NAMALWA (cell line): ENCODE measurements at regions not wholly inside any gene's neighbourhood (a gene's known extent, or its start where the extent isn't known, plus 50 kb on each side); places are given as distances from the start of the nearest gene placed in this dataset.
A peak's percentile ranks its signal among the peaks of the same experiment; 100 is the strongest.

Experiments used
- DNase-seq: peaks from one replicate; pipeline ENCODE4 v3.0.0-alpha.2; 2015; ENCODE audit warnings: low spot score

DNA sequence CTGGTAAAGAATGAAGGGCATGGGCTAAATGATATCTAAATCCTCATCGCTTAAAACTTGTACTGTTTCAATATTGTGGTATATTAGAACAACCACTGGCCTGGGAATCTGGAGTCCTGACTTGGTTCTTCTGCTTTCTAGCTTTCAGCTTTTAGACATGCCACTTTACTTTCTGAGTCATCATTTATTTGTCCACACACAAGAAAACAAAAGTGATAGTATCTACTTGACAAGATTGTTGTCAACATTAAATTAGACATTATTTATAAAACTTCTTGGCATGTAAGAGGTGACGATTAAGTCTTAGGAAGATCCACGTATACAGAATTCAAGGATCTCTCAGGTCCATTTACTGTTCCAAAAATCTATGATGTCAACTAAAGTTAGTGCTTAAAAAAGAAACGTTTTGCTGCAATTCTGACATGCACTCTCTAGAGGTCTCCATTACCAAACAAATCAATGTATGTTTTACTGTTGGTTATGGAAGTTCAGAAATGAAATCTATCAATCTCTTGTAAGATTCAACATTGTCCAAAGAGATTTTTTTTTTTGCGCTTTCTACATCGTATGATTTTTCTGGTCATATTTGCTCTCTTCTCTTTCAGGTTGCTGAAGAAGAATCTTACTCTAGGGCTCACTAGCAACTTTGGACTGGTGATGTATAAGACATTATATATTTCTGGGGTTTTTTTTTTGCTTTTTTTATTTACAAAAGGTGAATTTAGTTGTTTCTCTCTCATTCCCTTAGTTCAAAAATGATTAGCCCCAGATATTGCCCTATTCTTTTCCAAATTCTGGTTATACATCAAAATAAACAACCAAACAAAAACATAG, 53.6 kb upstream of the DYNC1I1 start:
- DNase-seq, result peak; percentile 42

DNA sequence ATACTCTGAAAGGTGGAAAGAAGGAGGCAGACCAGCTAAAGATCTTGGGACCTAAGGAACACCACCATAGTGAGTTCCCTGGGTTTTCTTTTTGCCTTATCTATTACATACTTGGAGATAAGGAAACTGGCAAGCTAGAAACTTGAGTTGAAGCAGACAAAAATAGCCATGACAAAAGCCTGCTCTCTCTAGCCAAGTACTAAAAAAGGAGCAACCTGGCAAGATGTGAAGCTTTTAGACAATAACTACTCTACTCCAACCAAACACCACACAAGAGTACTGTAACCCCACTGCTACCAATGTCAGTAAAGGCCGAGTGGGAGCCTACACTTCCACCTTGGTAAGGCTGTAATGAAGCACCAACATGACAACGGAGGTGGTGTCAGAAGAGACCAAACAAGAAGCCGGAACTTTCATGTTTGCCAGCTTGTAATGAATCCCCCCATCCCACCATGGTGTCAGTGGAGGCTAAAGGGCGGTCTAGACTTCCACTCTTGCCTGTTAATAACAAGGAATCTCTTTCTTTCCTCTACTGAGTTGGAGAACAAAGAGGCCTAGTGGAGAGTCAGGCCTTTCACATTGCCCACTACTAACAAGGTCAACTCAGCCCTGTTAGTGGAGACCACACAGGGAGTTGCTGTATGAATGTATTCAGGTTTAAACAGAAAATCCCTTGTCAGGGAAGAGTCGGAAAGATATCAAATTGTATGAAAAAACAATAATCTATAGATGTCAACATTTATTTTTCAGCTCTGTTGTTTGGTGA, 55.8 kb upstream of the DYNC1I1 start:
- DNase-seq, result no peak

DNA sequence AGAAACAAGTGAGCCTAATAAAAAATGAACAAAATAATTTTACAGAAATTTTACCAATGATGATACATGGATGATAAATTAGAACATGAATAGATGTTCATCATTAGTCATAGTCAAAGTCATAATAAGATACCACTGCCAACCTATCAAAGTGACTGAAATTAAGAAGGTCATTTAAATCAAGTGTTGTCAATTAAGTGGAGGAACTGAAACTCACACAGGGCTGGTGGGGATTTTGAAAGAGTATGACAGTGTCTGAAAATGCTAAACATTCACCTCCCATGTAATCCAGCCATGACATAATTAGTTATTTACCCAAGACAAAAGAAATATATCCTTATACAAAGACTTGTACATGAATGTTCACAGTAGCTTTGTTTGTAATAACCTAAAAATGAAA, 57.1 kb upstream of the DYNC1I1 start:
- peak; percentile 19 for DNase-seq

DNA sequence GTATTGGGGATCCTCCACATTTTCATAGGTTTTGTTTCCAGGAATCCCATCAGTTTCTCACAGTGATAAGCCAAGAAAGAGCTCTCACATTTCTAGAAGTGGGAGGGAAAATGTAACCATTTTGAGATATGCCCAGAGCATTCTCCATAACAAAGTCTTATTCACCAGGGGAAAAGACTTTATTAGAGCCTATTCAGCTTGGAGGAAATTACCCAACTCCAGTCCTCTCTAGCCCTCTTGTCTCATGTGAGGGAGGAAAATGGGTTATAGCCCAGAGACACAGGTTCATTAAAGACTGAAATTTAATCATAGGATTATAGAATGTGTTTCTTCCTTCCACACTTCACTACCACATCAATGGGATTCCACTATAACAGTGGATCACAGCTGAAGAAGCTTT, 61.6 kb upstream of the DYNC1I1 start:
- DNase-seq, result no peak

- DNase-seq, result no peak
Measured at GRCh38 chr7:95700917-95701316, 71.4 kb upstream of the DYNC1I1 start.

- DNase-seq, result no peak
Measured at GRCh38 chr7:95694334-95694733, 78.0 kb upstream of the DYNC1I1 start.

GRCh38 chr7:95693551-95694333, 78.6 kb upstream of the DYNC1I1 start:
- no peak for DNase-seq

GRCh38 chr7:95691464-95691863, 80.9 kb upstream of the DYNC1I1 start:
- DNase-seq, result no peak

GRCh38 chr7:95690367-95690947, 81.9 kb upstream of the DYNC1I1 start:
- DNase-seq, result peak; percentile 83

GRCh38 chr7:95688931-95689495, 83.3 kb upstream of the DYNC1I1 start:
- no peak for DNase-seq

DNA sequence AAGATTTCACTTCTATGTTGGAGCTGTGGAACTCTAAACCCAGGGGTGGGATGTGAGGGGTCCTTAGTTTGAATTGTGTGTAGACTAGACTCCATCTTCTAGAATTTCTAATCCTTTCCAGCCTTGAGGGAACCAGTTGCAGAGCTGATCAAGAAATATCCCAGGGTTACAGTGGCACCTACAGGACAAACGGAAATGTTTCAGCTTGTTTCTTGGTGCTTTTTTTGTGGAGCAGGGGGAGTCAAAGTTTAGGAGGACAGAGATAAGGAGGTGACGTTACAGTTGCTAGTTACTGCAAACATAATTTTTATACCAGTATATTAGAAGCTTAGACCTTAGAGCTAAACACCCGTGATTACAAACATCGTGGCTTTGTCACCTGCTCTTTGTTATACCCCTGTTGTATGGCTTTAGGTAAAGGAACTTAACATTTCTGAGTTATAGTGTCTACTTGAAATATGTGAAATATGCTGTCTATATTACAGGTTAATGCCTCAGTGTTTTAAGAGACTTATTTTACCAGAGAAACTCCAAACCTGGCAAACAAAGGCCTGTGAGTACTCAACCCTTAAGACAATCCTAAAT, 84.5 kb upstream of the DYNC1I1 start:
- peak; percentile 56 for DNase-seq

- peak; percentile 62 for DNase-seq
Measured at GRCh38 chr7:95686109-95686508, 86.2 kb upstream of the DYNC1I1 start.

DNA sequence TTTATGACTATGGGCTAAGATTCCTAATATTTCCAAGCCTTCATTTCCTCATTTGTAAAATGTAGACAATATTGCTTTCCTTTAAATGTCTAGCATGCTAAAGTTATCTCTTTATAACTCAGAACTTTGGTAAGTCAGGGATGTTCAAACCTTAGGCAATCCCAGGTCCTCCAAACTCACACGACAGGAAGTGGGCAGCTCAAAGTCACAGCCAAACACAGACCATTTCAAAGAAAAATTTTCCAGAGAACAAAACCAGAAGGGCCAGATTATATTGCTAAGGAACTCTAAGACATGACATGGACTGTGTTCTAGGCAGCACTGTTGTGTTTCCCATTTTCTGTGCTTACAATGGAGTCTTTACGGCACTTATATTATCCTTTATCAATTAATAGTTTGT, 87.8 kb upstream of the DYNC1I1 start:
- no peak for DNase-seq

- DNase-seq, result peak; percentile 51
Measured at GRCh38 chr7:95684037-95684436, 87.7 kb upstream of the PDK4 start.

GRCh38 chr7:95682913-95683312, 86.6 kb upstream of the PDK4 start:
- no peak for DNase-seq

- DNase-seq, result no peak
Measured at GRCh38 chr7:95676691-95677090, 80.4 kb upstream of the PDK4 start.

DNA sequence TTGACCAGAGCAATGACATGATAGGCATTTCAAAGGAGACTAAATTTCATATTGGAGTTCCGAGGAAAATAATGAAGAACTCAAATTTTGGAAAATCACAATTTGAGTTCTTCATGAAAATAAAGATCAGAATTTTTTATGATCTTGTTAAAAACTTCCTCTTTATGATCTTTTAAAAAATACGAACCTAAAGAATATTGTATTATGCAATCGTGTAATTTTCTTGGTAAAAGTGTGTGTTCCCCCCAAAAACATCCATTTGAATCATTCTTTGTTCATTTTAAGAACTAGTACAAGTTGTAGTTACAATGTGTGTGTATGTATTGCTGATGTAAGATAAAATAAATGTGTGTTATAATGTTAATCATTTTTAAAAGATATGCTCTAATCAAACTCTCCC, 79.3 kb upstream of the PDK4 start:
- no peak for DNase-seq

- no peak for DNase-seq
Measured at GRCh38 chr7:95675016-95675415, 78.7 kb upstream of the PDK4 start.

DNA sequence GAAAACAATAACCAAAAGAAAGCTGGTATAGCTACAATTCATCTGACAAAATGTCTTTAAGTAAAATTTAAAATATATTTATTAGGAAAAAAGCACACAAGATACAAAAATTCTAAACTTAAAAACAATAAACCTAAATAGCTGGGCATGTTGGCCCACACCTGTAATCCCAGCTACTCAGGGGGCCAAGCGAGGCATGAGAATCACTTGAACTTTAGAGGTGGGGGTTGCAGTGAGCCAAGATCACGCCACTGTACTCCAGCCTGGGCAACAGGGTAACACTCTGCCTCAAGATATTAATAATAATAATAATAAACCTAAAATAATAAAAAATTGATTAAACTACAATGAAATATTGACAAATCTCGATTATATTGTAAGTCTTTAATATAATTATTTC, 77.8 kb upstream of the PDK4 start:
- DNase-seq, result no peak

DNA sequence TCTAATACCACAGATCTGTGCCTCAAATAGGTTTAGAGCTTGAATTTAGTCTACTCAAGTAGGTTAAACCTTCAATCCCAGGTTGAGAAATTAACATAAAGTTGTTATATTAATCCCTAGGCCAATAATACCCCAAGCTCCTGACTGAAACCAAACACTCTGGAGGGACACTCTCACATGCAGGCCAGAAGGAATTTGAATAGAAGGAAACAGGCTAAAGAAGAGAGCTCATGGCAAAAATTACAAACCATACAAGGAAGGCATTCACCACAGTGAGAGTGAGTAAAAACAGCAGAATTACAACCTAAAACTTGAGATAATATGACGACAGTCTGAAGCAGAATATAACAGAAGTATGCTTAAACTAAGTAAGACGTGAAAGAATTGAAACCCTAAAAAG, 76.1 kb upstream of the PDK4 start:
- DNase-seq, result no peak

- no peak for DNase-seq
Measured at GRCh38 chr7:95669513-95669912, 73.2 kb upstream of the PDK4 start.
